HG03378 (cell line): ENCODE measurements at regions not wholly inside any gene's neighbourhood (a gene's known extent, or its start where the extent isn't known, plus 50 kb on each side); places are given as distances from the start of the nearest gene placed in this dataset.
"Not testable (repeated sequence)": the region's sequence is repeated elsewhere in the genome, so short reads cannot be mapped to it uniquely, and the experiment has no call there.

Experiments used
- ATAC-seq: cut with Tn5 transposase; IDR thresholded peaks from one replicate; pipeline ENCODE4 v1.9.1; 2021; ENCODE audit warnings: mild to moderate bottlenecking, moderate library complexity; ENCODE audit not compliant: unreplicated experiment

GRCh38 chr10:30765022-30765615, 135.6 kb upstream of the LYZL2 start:
- no peak for ATAC-seq

DNA sequence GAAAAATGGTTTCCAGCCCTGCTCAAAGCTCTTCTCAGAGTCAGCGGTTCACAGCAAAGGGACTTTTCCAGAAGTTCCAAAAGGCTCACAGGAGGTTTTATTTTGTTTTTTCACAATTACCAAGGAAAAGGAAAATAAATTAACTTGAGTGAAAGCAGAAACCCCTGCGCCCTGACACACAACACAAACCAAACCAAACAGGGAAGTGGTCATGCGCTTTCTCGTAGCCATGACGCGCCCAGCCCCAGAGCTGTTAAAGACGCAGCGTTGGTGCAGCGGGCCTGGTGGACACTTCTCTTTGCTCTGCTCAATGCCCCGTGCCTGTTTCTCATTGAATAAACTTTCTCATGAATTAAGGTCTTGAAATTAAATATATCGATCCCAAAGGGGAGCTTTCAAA, 134.4 kb upstream of the LYZL2 start:
- ATAC-seq, result no peak

- ATAC-seq, result no peak
Measured at GRCh38 chr10:30762620-30763019, 133.1 kb upstream of the LYZL2 start.

- no peak for ATAC-seq
Measured at GRCh38 chr10:30759423-30759822, 129.9 kb upstream of the LYZL2 start.

DNA sequence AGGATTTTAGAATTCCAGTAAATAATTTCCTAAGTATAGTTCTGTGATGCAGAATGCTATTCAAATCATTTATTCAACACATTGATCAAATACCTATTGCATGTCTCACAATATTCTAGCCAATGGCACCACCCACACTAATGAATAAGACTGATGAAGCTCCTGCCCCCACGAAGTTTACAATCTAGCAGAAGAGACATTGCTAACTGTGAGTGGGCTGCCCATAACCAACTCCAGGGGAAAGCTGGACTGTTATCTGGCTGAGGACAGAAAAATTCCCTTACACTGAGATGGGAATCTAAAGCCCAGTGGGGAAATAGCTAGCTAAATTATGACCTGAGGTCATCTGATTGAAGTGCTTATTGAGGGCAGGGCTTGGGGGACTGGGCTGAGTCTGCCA, 128.8 kb upstream of the LYZL2 start:
- no peak for ATAC-seq

DNA sequence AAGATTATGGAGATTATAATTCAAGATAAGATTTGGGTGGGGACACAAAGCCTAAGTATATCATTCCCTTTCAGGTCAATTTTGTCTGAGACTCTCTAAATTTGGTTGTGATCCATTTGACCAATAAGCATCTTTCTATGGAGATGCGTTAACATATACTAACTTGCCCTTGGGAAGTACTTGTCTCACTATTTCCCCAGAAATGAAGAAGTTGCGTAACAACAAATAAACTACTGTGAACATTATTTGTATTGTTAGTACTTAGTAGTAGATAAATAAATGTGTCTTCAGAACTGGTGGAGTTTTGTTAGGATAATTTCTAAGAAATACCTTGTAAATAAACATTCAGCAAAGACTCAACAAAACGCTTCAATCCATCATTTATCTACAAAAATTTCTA, 127.3 kb upstream of the LYZL2 start:
- no peak for ATAC-seq

DNA sequence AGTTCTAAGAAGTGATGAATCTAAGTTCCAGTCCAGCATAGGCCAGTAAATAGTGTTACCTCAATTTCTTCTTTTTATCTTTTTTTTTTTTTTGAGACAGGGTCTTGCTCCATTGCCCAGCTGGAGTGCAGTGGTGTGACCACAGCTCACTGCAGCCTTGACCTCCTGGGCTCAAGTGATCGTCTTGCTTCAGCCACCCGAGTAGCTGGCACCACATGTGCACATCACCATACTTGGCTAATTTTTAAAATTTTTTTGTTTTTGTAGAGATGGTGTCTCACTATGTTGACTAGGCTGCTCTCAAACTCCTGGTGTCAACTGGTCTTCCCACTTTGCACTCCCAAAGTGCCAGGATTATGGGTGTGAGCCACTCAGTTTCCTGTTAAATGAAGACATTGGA, 126.6 kb upstream of the LYZL2 start:
- ATAC-seq, result no peak

DNA sequence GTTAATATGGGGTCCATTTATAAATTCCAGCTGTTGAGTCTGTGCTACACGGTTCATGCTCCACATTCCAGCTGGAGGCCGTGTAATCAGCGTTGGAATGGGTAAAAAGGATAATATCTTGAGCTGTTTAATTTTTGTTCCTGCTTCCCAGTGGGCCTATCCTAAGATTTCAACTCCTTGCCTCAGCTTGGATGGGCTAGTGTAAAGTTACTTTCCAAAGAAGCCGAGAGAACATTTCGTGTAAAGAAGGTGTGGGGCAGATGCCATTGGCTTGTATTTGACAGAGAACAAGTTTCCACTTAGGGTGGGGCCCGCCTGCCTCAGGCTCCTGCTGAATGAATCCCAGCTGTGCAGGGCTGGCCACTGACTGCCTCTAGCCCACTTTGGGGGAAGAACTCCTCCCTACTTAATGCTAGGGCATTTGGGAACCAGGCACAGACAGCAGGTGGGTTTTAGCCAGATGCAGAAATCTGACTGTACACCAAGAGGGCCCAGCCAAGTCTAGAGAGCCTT, 125.9 kb upstream of the LYZL2 start:
- no peak for ATAC-seq

- no peak for ATAC-seq
Measured at GRCh38 chr10:30752481-30752881, 122.9 kb upstream of the LYZL2 start.

- ATAC-seq, result peak; percentile 47
Measured at GRCh38 chr10:30751678-30752331, 122.3 kb upstream of the LYZL2 start.

DNA sequence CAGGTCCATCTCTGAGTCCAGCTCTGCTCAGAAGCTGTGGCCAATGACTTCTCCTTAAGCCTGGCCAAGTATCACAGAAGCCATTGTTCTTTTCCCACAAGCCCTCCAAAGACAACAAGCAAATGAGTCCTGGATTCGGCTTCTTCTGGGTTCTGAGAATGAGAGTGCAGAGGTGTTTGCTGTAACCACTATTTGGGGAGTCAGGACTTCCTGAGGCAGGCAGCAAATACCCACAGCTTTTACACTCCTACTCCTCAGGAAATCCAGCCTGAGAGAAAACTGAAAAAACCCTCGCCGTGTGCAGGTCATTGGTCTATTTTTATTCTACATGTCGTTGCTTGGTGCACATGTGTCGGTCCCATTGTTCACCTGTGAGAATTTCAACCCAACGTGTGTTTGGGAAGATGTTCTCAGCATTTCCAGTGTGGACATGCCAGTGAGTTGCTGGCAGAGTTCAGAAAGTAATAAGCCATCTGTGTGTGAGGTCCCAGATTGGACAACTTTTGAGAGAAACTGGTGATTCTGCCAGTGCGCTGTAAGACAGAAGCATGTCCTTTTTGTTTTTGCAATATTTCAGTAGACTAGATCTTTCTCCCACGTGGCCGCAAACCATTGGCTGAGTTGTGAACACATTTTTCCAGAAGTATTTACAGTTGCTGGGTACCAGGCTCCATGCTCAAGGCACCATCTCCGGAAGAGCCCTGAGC, 121.6 kb upstream of the LYZL2 start:
- peak; percentile 62 for ATAC-seq

DNA sequence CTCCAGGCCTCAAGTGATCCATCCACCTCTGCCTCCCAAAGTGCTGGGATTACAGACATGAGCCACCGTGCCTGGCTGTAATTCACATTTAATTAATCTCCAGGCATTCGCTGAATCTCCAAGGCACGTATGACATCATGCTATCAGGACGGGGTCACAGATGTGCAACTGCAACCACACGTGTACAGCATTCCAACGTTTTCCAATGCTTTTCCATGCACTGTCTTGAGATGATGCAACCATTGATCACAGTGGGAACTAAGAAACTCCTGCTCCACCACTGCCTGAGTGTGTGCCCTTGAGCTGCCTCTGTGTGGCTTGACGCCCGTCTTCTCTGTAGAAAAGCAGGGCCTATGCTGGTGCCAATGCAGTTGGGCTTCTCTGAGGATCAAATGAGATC, 119.8 kb upstream of the LYZL2 start:
- ATAC-seq, result no peak

- ATAC-seq, result no peak
Measured at GRCh38 chr10:30748152-30748973, 118.8 kb upstream of the LYZL2 start.

DNA sequence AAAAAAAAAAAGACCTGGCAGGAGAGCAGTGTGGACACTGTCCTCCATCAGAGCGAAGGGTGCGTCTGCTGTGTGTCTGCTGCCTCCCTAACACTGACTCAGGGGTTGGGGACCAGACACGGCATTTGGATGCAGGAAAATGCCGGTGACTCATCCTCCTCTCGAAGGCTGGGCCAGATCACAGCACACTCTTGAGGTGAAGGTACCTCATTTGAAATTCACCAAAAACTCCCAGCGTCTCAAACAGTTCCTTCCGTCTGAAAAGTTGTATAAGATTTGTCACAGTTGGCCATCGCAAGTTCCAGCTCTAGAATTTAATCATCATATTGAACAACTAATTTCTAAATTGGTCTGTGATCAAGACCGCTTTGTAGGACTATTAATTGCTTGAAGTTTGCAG, 118.1 kb upstream of the LYZL2 start:
- no peak for ATAC-seq

DNA sequence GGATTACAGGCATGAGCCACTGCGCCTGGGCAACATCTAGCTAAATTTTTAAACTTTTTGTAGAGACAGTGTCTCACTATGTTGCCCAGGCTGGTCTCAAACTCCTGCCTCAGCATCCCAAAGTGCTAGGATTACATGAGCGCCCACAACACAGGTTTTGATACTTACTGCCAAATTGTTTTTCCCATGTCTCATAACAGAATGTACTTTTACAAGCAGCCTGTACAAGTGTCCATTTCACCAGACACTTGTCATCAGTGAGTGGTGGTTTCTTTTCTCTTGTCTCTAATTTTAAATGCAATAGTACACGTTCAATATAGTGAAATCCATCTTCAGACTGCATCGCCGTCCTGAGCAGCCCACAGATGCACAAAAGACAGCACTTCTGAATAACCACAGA, 116.4 kb upstream of the LYZL2 start:
- no peak for ATAC-seq

DNA sequence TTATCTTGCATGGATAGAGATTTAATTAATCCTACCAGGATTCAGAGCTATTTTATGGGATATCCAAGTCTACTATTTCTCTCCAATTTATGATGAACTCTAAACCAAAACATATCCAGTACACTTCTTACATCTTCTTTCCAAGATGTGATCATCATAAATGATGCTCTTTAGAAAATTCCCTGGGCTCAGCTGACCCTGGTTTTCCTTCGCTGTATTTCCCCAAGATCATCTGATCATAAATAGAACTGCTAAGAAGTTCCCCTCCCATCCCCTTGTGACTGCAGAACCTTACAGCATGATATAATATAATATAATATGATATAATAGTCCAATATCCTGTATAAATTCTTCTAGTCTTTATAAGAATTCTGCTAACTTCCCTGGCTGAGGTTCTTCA, 114.6 kb upstream of the LYZL2 start:
- no peak for ATAC-seq

- no peak for ATAC-seq
Measured at GRCh38 chr10:30743586-30743985, 114.0 kb upstream of the LYZL2 start.

GRCh38 chr10:30742471-30742870, 112.9 kb upstream of the LYZL2 start:
- ATAC-seq, result peak; percentile 81

DNA sequence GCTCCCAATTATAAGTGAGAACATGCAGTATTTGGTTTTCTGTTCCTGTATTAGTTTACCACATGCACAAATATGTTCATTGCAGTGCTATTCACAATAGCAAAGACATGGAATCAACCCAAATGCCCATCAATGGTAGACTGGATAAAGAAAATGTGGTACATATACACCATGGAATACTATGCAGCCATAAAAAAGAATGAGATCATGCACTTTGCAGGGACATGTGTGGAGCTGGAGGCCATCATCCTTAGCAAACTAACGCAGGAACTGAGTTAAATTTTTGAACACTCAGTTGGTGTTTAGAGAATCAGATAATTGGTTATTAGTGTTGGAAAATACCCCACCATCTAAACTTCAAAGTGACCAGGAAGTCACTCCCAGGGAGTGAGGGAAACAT, 111.2 kb upstream of the LYZL2 start:
- not testable (repeated sequence) for ATAC-seq

GRCh38 chr10:30738416-30738815, 108.9 kb upstream of the LYZL2 start:
- no peak for ATAC-seq

DNA sequence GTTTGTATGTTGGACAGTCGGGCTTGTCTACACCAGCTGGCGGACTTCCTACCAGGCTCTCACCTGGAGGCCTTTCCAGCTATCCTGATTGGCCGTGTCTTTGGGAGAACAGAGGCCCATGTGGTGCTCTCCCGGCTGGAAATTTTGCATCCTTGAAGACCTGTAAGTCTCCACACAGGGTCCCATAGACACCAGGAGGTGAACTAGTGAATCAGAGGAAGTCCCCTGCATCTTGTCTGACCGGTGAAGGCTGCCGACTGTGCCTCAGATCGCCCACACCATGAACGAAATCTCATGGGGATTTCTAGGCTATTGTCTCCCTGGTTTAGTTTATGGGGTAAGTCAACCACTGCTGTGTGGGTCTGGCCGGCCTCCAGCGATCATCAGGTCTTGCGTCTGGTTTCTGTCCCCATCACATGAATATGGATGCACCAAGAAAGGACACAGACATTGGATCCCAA, 108.4 kb upstream of the LYZL2 start:
- ATAC-seq, result peak; percentile 39
